ENCODE measurements at regions not wholly inside any gene's neighbourhood (a gene's known extent, or its start where the extent isn't known, plus 50 kb on each side); places are given as distances from the start of the nearest gene placed in this dataset.

- Histone ChIP-seq H4K20me1 (replicated peaks in 1 of 2; ENCODE audit: control insufficient read depth in 1 of 2, insufficient read depth in 2 of 2, low read length in 2 of 2) (peaks cover 7 to 27% of the 10 kb centered on the region in 2 experiments), H3K23ac (ENCODE audit: insufficient read length) (no peak overlapping the region), H4K8ac (ENCODE audit: extremely low read depth, insufficient read depth, low read length) (no peak overlapping the region), H3K14ac (ENCODE audit: insufficient read length) (no peak overlapping the region), H2BK20ac (ENCODE audit: low read length) (no peak overlapping the region), H4K91ac (replicated peaks; ENCODE audit: insufficient read length, low read length) (no peak overlapping the region), H3K79me1 (ENCODE audit: low read depth, low read length) (peaks cover 26% of the 10 kb centered on the region), H3K4me2 (ENCODE audit: insufficient read depth in 1 of 2, low read depth in 2 of 2, low read length in 2 of 2) (no peak overlapping the region), H2AK5ac (ENCODE audit: low read depth, low read length) (no peak overlapping the region), H3K4me3 (ENCODE audit: extremely low read depth in 1 of 4, insufficient read depth in 2 of 4, low read depth in 3 of 4, low read length in 4 of 4) (no peak overlapping the region), H3K4me1 (replicated peaks in 1 of 4; ENCODE audit: control insufficient read depth in 3 of 4, insufficient read depth in 4 of 4, low read length in 3 of 4) (peaks cover 0 to 20% (median 9%) of the 10 kb centered on the region in 4 experiments; a peak in 6 of 7 replicates), H2AFZ (ENCODE audit: low read length) (no peak overlapping the region), H3K9ac (replicated peaks in 1 of 4; ENCODE audit: extremely low read depth in 1 of 4, low read depth in 3 of 4, low read length in 3 of 4) (no peak overlapping the region), H3K23me2 (ENCODE audit: low read depth, low read length) (no peaks in the 10 kb centered on the region), H4K5ac (ENCODE audit: insufficient read length, low read depth, low read length) (no peak overlapping the region), H3K27ac (ENCODE audit: low read depth, low read length) (no peak overlapping the region), H3K56ac (replicated peaks; ENCODE audit: insufficient read length, low read depth, low read length) (no peak overlapping the region), H3K9me3 (ENCODE audit: insufficient read depth in 2 of 2, low read depth in 1 of 2, low read length in 1 of 2) (no peaks in the 10 kb centered on the region), H2BK5ac (ENCODE audit: low read depth, low read length) (no peak overlapping the region), H3K18ac (ENCODE audit: extremely low read depth, low read length) (no peak overlapping the region), H3K36me3 (ENCODE audit: control insufficient read depth in 2 of 4, insufficient read depth in 4 of 4, low read length in 3 of 4) (no peaks in the 10 kb centered on the region), H3K27me3 (replicated peaks in 1 of 4; ENCODE audit: control insufficient read depth in 3 of 4, extremely low read depth in 1 of 4, insufficient read depth in 3 of 4, low read length in 3 of 4) (no peaks in the 10 kb centered on the region), H2BK15ac (ENCODE audit: low read length) (no peak overlapping the region), H3K79me2 (ENCODE audit: control insufficient read depth in 1 of 2, insufficient read depth in 2 of 2, low read length in 2 of 2) (peaks cover 0 to 91% of the 10 kb centered on the region in 2 experiments; a peak in 2 of 4 replicates), H3K4ac (replicated peaks; ENCODE audit: insufficient read length, low read depth, low read length) (no peak overlapping the region), H2BK120ac (replicated peaks; ENCODE audit: low read depth, low read length) (no peak overlapping the region), H2BK12ac (ENCODE audit: low read depth, low read length) (no peak overlapping the region)
- FAIRE-seq (no peak), DNase-seq (ENCODE audit: low read depth in 1 of 2, low spot score in 2 of 2) (no peak)
- ChIA-PET POLR2A (ENCODE audit: partially characterized antibody) (no interaction called here), CTCF (ENCODE audit: partially characterized antibody) (interaction anchor here (0.7 to 2.7 kb wide), 6 partner anchors 8 to 55 kb away, joined by 3 to 9 read pairs (median 3); no protein-coding TSS in a partner anchor)
- no peak for TF ChIP-seq CBX8 (IDR thresholded peaks at IDR 0.05; ENCODE audit: borderline replicate concordance, low read depth, low read length)
- TF ChIP-seq SP1 (IDR thresholded peaks at IDR 0.05; ENCODE audit: low read depth, low read length) = no peak
- no peak for TF ChIP-seq RAD21 (IDR thresholded peaks at IDR 0.05 in 1 of 2, conservative IDR thresholded peaks at IDR 0.05 in 1 of 2; ENCODE audit: low read depth in 2 of 2, low read length in 2 of 2)
- no peak for TF ChIP-seq HDAC2 (IDR thresholded peaks at IDR 0.05; ENCODE audit: borderline replicate concordance in 1 of 2, low read depth in 2 of 2, low read length in 2 of 2)
- TF ChIP-seq TCF12 (IDR thresholded peaks at IDR 0.05; ENCODE audit: low read depth, low read length) = no peak
- 85% methylated on average over 7 of the region's 8 CpGs; no CpG with 5 or more reads in 1 of the 2 experiments for WGBS, 2 experiments (ENCODE audit: extremely low coverage in 1 of 2, insufficient coverage in 1 of 2, insufficient read length in 1 of 2, insufficient replicate concordance in 2 of 2, low coverage in 1 of 2, low lambda C conversion rate in 2 of 2, missing lambda C conversion rate in 1 of 2)
Observed at GRCh38 chr22:25392584-25392983, 171.9 kb upstream of the GRK3 start.

Data from H1 (cell line).